ENCODE measurements at regions not wholly inside any gene's neighbourhood (a gene's known extent, or its start where the extent isn't known, plus 50 kb on each side); places are given as distances from the start of the nearest gene placed in this dataset.

DNA sequence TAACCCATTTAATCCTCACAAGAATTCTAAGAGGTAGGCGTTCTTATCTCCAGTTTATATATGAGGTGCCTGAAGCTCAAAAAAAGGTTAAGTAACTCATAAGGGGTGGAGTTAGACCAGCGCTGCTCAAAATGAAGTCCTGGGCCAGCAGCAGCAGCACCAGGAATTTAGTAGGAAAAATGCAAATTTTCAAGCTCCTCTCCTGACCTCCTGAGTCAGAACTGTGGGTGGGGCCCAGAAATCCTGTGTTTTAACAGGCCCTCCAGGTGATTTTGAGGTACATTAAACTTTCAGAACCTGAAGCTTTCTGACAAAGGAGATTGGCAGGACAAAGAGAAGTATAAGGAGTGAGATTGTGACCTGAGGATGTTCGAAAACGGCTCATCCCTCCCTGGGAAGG, 66.0 kb upstream of the CCDC85A start:
- no peaks in the 10 kb centered on the region for H3K4me1 Mint-ChIP-seq
- no peak overlapping the region for H3K4me2 ChIP-seq (replicated peaks; ENCODE audit: low read depth, low read length, poor library complexity, severe bottlenecking)
- H3K4me3 ChIP-seq (ENCODE audit: control extremely low read depth in 1 of 5, extremely low read depth in 1 of 5, insufficient read depth in 1 of 5, low read depth in 2 of 5, low read length in 4 of 5): no peak overlapping the region

DNA sequence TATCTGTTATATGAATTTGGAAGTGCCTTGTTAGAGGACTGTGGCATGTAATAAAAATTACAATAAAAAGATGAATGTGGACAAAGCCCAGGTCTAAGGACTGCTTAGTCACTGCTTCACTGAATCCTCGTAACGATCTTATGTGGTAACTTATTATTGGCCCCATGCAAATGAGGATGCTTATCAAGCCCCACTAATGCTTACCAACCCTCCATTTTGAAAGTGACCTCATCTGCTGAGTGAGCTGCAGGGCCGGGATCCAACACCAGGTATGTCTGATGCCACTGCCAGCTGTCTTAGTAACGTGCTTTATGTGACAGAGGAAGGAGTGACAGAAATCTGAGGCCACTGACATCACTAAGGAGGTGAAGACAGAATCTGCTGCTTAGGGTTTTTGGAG, 65.3 kb upstream of the CCDC85A start:
- H2AFZ ChIP-seq (ENCODE audit: insufficient read depth, low read depth, low read length, poor library complexity, severe bottlenecking): no peak overlapping the region
- ChIA-PET CTCF (no interaction called here), POLR2A (no interaction called here)
- no peak overlapping the region for H3K4me3 ChIP-seq (ENCODE audit: control extremely low read depth in 1 of 5, extremely low read depth in 1 of 5, insufficient read depth in 1 of 5, low read depth in 2 of 5, low read length in 4 of 5)
- intact Hi-C loops (cut with micrococcal nuclease): no loop called here
- H3K9me3 ChIP-seq (ENCODE audit: control extremely low read depth in 1 of 3, control insufficient read depth in 2 of 3, insufficient read depth in 1 of 3, low read length in 2 of 3): peaks cover 0 to 3% (median 0%) of the 10 kb centered on the region in 3 donors
- 60% methylated on average over 1 of the region's 4 CpGs for WGBS (ENCODE audit: insufficient coverage)
- no peaks in the 10 kb centered on the region for H3K4me1 Mint-ChIP-seq
- H3K27ac Mint-ChIP-seq: no peak overlapping the region
- no peak overlapping the region for H3K9ac ChIP-seq (ENCODE audit: low read length)
- H3K79me2 ChIP-seq (ENCODE audit: control insufficient read depth, insufficient read depth, low read length): no peaks in the 10 kb centered on the region
- H3K4me1 ChIP-seq (ENCODE audit: control insufficient read depth in 2 of 2, insufficient read depth in 2 of 2, low read length in 2 of 2): no peaks in the 10 kb centered on the region
- DNase-seq (no peak), ATAC-seq (ENCODE audit: low read depth) (no peak)
- TF ChIP-seq EZH2 (IDR thresholded peaks at IDR 0.05; ENCODE audit: borderline replicate concordance, insufficient read depth, low read depth, low read length, poor library complexity, severe bottlenecking): no peak
- TF ChIP-seq, protein P1, sequence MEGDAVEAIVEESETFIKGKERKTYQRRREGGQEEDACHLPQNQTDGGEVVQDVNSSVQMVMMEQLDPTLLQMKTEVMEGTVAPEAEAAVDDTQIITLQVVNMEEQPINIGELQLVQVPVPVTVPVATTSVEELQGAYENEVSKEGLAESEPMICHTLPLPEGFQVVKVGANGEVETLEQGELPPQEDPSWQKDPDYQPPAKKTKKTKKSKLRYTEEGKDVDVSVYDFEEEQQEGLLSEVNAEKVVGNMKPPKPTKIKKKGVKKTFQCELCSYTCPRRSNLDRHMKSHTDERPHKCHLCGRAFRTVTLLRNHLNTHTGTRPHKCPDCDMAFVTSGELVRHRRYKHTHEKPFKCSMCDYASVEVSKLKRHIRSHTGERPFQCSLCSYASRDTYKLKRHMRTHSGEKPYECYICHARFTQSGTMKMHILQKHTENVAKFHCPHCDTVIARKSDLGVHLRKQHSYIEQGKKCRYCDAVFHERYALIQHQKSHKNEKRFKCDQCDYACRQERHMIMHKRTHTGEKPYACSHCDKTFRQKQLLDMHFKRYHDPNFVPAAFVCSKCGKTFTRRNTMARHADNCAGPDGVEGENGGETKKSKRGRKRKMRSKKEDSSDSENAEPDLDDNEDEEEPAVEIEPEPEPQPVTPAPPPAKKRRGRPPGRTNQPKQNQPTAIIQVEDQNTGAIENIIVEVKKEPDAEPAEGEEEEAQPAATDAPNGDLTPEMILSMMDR (IDR thresholded peaks at IDR 0.05): no peak
- no peak overlapping the region for H3K4me2 ChIP-seq (replicated peaks; ENCODE audit: low read depth, low read length, poor library complexity, severe bottlenecking)
- no peaks in the 10 kb centered on the region for H3K36me3 ChIP-seq (replicated peaks in 1 of 2; ENCODE audit: control extremely low read depth in 1 of 2, control insufficient read depth in 1 of 2, extremely low read depth in 1 of 2, insufficient read depth in 2 of 2, low read length in 1 of 2)
- H4K20me1 ChIP-seq (ENCODE audit: control insufficient read depth, insufficient read depth, low read length, poor library complexity, severe bottlenecking): no peaks in the 10 kb centered on the region
- H3K27me3 Mint-ChIP-seq: no peaks in the 10 kb centered on the region
- no peaks in the 10 kb centered on the region for H3K27me3 ChIP-seq (replicated peaks in 1 of 4; ENCODE audit: control extremely low read depth in 1 of 4, control insufficient read depth in 3 of 4, insufficient read depth in 4 of 4, low read length in 3 of 4)
- no peak overlapping the region for H3K4me3 Mint-ChIP-seq
- H3K9me3 Mint-ChIP-seq (ENCODE audit: insufficient read depth): peaks cover 3% of the 10 kb centered on the region
- H3K27ac ChIP-seq (ENCODE audit: low read length in 2 of 2): no peak overlapping the region

More for the DNA sequence above, 66.0 kb upstream of the CCDC85A start:
- H3K9me3 ChIP-seq (ENCODE audit: control extremely low read depth in 1 of 3, control insufficient read depth in 2 of 3, insufficient read depth in 1 of 3, low read length in 2 of 3): peaks cover 0 to 3% (median 0%) of the 10 kb centered on the region in 3 donors
- H2AFZ ChIP-seq (ENCODE audit: insufficient read depth, low read depth, low read length, poor library complexity, severe bottlenecking): no peak overlapping the region
- ChIA-PET CTCF (no interaction called here), POLR2A (no interaction called here)
- no peaks in the 10 kb centered on the region for H3K27me3 Mint-ChIP-seq
- no peaks in the 10 kb centered on the region for H3K36me3 ChIP-seq (replicated peaks in 1 of 2; ENCODE audit: control extremely low read depth in 1 of 2, control insufficient read depth in 1 of 2, extremely low read depth in 1 of 2, insufficient read depth in 2 of 2, low read length in 1 of 2)
- ATAC-seq (ENCODE audit: low read depth) (no peak), DNase-seq (no peak)
- H3K27ac Mint-ChIP-seq: no peak overlapping the region
- H4K20me1 ChIP-seq (ENCODE audit: control insufficient read depth, insufficient read depth, low read length, poor library complexity, severe bottlenecking): no peaks in the 10 kb centered on the region
- no peak overlapping the region for H3K9ac ChIP-seq (ENCODE audit: low read length)
- H3K79me2 ChIP-seq (ENCODE audit: control insufficient read depth, insufficient read depth, low read length): no peaks in the 10 kb centered on the region
- no peak overlapping the region for H3K4me3 Mint-ChIP-seq
- no peaks in the 10 kb centered on the region for H3K4me1 ChIP-seq (ENCODE audit: control insufficient read depth in 2 of 2, insufficient read depth in 2 of 2, low read length in 2 of 2)
- WGBS (ENCODE audit: insufficient coverage): 77% methylated on average over 3 of the region's 4 CpGs
- H3K9me3 Mint-ChIP-seq (ENCODE audit: insufficient read depth): peaks cover 3% of the 10 kb centered on the region
- TF ChIP-seq EZH2 (IDR thresholded peaks at IDR 0.05; ENCODE audit: borderline replicate concordance, insufficient read depth, low read depth, low read length, poor library complexity, severe bottlenecking): no peak
- TF ChIP-seq, protein P1 (IDR thresholded peaks at IDR 0.05): no peak
- H3K27ac ChIP-seq (ENCODE audit: low read length in 2 of 2): no peak overlapping the region
- H3K27me3 ChIP-seq (replicated peaks in 1 of 4; ENCODE audit: control extremely low read depth in 1 of 4, control insufficient read depth in 3 of 4, insufficient read depth in 4 of 4, low read length in 3 of 4): no peaks in the 10 kb centered on the region
- intact Hi-C loops (cut with micrococcal nuclease): no loop called here

All from B cell (primary cell).